ENCODE measurements at regions not wholly inside any gene's neighbourhood (a gene's known extent, or its start where the extent isn't known, plus 50 kb on each side); places are given as distances from the start of the nearest gene placed in this dataset.

GRCh38 chr1:87666681-87667080, 338.0 kb downstream of the LMO4 start:
- no peak for FAIRE-seq

GRCh38 chr1:87669674-87670073, 341.0 kb downstream of the LMO4 start:
- Histone ChIP-seq H3K9ac (ENCODE audit: low read length) (no peak overlapping the region), H3K4me2 (ENCODE audit: low read length) (no peak overlapping the region), H2AFZ (ENCODE audit: low read depth, low read length) (no peak overlapping the region), H3K4me1 (ENCODE audit: insufficient read depth, low read length) (no peaks in the 10 kb centered on the region), H3K79me2 (ENCODE audit: insufficient read depth, low read length) (no peaks in the 10 kb centered on the region), H3K27me3 (ENCODE audit: insufficient read depth, low read length) (no peaks in the 10 kb centered on the region), H3K27ac (ENCODE audit: low read depth, low read length) (no peak overlapping the region), H3K36me3 (ENCODE audit: insufficient read depth, low read length) (no peaks in the 10 kb centered on the region), H3K4me3 (ENCODE audit: insufficient read depth, low read depth, low read length) (no peak overlapping the region), H3K9me3 (ENCODE audit: insufficient read depth, low read depth, low read length) (no peaks in the 10 kb centered on the region), H4K20me1 (ENCODE audit: insufficient read depth, low read length) (no peaks in the 10 kb centered on the region)
- no peaks in the 10 kb centered on the region for H3K9me3 Mint-ChIP-seq (ENCODE audit: unreplicated experiment)
- no peaks in the 10 kb centered on the region for H3K4me1 Mint-ChIP-seq (ENCODE audit: low read depth, unreplicated experiment)
- DNase-seq (ENCODE audit: low read depth) (no peak), FAIRE-seq (no peak)
- TF ChIP-seq EZH2 (IDR thresholded peaks at IDR 0.05; ENCODE audit: insufficient read depth, low read length) (no peak), CTCF (IDR thresholded peaks at IDR 0.05; ENCODE audit: insufficient read depth, low read depth, low read length) (no peak)
- H3K27me3 Mint-ChIP-seq (ENCODE audit: low read depth, unreplicated experiment) = no peaks in the 10 kb centered on the region
- no peak overlapping the region for H3K4me3 Mint-ChIP-seq (ENCODE audit: unreplicated experiment)
- H3K36me3 Mint-ChIP-seq (ENCODE audit: low read depth, unreplicated experiment) = no peaks in the 10 kb centered on the region
- H3K27ac Mint-ChIP-seq (ENCODE audit: unreplicated experiment) = no peak overlapping the region

More at GRCh38 chr1:87666681-87667080, 338.0 kb downstream of the LMO4 start:
- H3K4me1 ChIP-seq (ENCODE audit: insufficient read depth, low read length) = no peaks in the 10 kb centered on the region
- no peak overlapping the region for H3K4me3 ChIP-seq (ENCODE audit: insufficient read depth, low read depth, low read length)
- no peaks in the 10 kb centered on the region for H3K9me3 ChIP-seq (ENCODE audit: insufficient read depth, low read depth, low read length)
- H3K36me3 ChIP-seq (ENCODE audit: insufficient read depth, low read length) = no peaks in the 10 kb centered on the region
- no peak overlapping the region for H3K9ac ChIP-seq (ENCODE audit: low read length)
- no peaks in the 10 kb centered on the region for H3K27me3 ChIP-seq (ENCODE audit: insufficient read depth, low read length)
- Mint-ChIP-seq H3K4me1 (ENCODE audit: low read depth, unreplicated experiment) (no peaks in the 10 kb centered on the region), H3K4me3 (ENCODE audit: unreplicated experiment) (no peak overlapping the region), H3K27ac (ENCODE audit: unreplicated experiment) (no peak overlapping the region), H3K36me3 (ENCODE audit: low read depth, unreplicated experiment) (no peaks in the 10 kb centered on the region), H3K27me3 (ENCODE audit: low read depth, unreplicated experiment) (no peaks in the 10 kb centered on the region), H3K9me3 (ENCODE audit: unreplicated experiment) (peaks cover 2% of the 10 kb centered on the region)
- no peak for TF ChIP-seq CTCF (IDR thresholded peaks at IDR 0.05; ENCODE audit: insufficient read depth, low read depth, low read length)
- no peak for TF ChIP-seq EZH2 (IDR thresholded peaks at IDR 0.05; ENCODE audit: insufficient read depth, low read length)
- no peak overlapping the region for H3K4me2 ChIP-seq (ENCODE audit: low read length)
- no peaks in the 10 kb centered on the region for H3K79me2 ChIP-seq (ENCODE audit: insufficient read depth, low read length)
- DNase-seq (ENCODE audit: low read depth) = no peak
- H4K20me1 ChIP-seq (ENCODE audit: insufficient read depth, low read length) = no peaks in the 10 kb centered on the region
- H3K27ac ChIP-seq (ENCODE audit: low read depth, low read length) = no peak overlapping the region
- no peak overlapping the region for H2AFZ ChIP-seq (ENCODE audit: low read depth, low read length)

- FAIRE-seq (no peak), DNase-seq (ENCODE audit: low read depth) (no peak)
- Histone ChIP-seq H3K9me3 (ENCODE audit: insufficient read depth, low read depth, low read length) (no peaks in the 10 kb centered on the region), H3K4me1 (ENCODE audit: insufficient read depth, low read length) (no peaks in the 10 kb centered on the region), H3K79me2 (ENCODE audit: insufficient read depth, low read length) (no peaks in the 10 kb centered on the region), H3K27me3 (ENCODE audit: insufficient read depth, low read length) (no peaks in the 10 kb centered on the region), H3K27ac (ENCODE audit: low read depth, low read length) (no peak overlapping the region), H2AFZ (ENCODE audit: low read depth, low read length) (no peak overlapping the region), H3K9ac (ENCODE audit: low read length) (no peak overlapping the region), H4K20me1 (ENCODE audit: insufficient read depth, low read length) (no peaks in the 10 kb centered on the region), H3K4me2 (ENCODE audit: low read length) (no peak overlapping the region), H3K4me3 (ENCODE audit: insufficient read depth, low read depth, low read length) (no peak overlapping the region), H3K36me3 (ENCODE audit: insufficient read depth, low read length) (no peaks in the 10 kb centered on the region)
- Mint-ChIP-seq H3K36me3 (ENCODE audit: low read depth, unreplicated experiment) (no peaks in the 10 kb centered on the region), H3K27ac (ENCODE audit: unreplicated experiment) (no peak overlapping the region), H3K27me3 (ENCODE audit: low read depth, unreplicated experiment) (no peaks in the 10 kb centered on the region), H3K4me1 (ENCODE audit: low read depth, unreplicated experiment) (no peaks in the 10 kb centered on the region), H3K9me3 (ENCODE audit: unreplicated experiment) (no peaks in the 10 kb centered on the region), H3K4me3 (ENCODE audit: unreplicated experiment) (no peak overlapping the region)
- TF ChIP-seq EZH2 (IDR thresholded peaks at IDR 0.05; ENCODE audit: insufficient read depth, low read length) (no peak), CTCF (IDR thresholded peaks at IDR 0.05; ENCODE audit: insufficient read depth, low read depth, low read length) (no peak)
Observed at GRCh38 chr1:87673309-87673708, 344.6 kb downstream of the LMO4 start.
